Keratinocyte (primary cell): ENCODE measurements at regions not wholly inside any gene's neighbourhood (a gene's known extent, or its start where the extent isn't known, plus 50 kb on each side); places are given as distances from the start of the nearest gene placed in this dataset.

Experiments
- DNase-seq: peaks from one replicate; pipeline ENCODE4 v3.0.0-alpha.2; 2011; ENCODE audit warnings: low read depth, missing footprints, low spot score
- FAIRE-seq: peaks from 2 replicates; lab custom pipeline; 2011; peaks lifted over from hg19 to GRCh38; lab: Jason Lieb, UNC
- H2AFZ ChIP-seq: 2 replicates; pipeline ENCODE4 v1.6.0; 2012; ENCODE audit warnings: low read length, control low read depth, inconsistent platforms; ENCODE audit not compliant: control insufficient read depth
- H3K27ac ChIP-seq: 2 replicates; pipeline ENCODE4 v1.5.1; 2011; ENCODE audit warnings: low read length; ENCODE audit not compliant: control insufficient read depth, insufficient read depth
- H3K27me3 ChIP-seq: 3 replicates; pipeline ENCODE4 v1.6.0; 2011; ENCODE audit warnings: low read length; ENCODE audit not compliant: control insufficient read depth, insufficient read depth; ENCODE audit errors: extremely low read depth
- H3K36me3 ChIP-seq, 2 experiments: 2 replicates in 1 of 2; 3 replicates in 1 of 2; pipeline ENCODE4 v1.5.1; 2011; ENCODE audit warnings: low read length in 2 of 2, mild to moderate bottlenecking in 1 of 2; ENCODE audit not compliant: control insufficient read depth in 2 of 2, insufficient read depth in 2 of 2; ENCODE audit errors: extremely low read depth in 1 of 2
- H3K4me1 ChIP-seq: 3 replicates; pipeline ENCODE4 v1.5.1; 2011; ENCODE audit warnings: low read length; ENCODE audit not compliant: control insufficient read depth, insufficient read depth; ENCODE audit errors: extremely low read depth
- H3K4me2 ChIP-seq: 3 replicates; pipeline ENCODE4 v1.6.0; 2011; ENCODE audit warnings: low read depth, low read length; ENCODE audit not compliant: control insufficient read depth, insufficient read depth; ENCODE audit errors: extremely low read depth
- H3K4me3 ChIP-seq, 3 experiments: fragments of 200-600 bp in 1 of 3; sonication (generic) in 1 of 3; 2 replicates in 2 of 3; 3 replicates in 1 of 3; pipeline ENCODE4 v1.5.1; 2011 to 2016; ENCODE audit warnings: low read length in 3 of 3, mild to moderate bottlenecking in 3 of 3, control low read depth in 2 of 3, inconsistent platforms in 1 of 3, low read depth in 1 of 3, mixed read lengths in 1 of 3, mixed run types in 1 of 3, moderate library complexity in 1 of 3; ENCODE audit not compliant: control insufficient read depth in 2 of 3, insufficient read depth in 2 of 3; ENCODE audit errors: extremely low read depth in 1 of 3
- H3K79me2 ChIP-seq: 2 replicates; pipeline ENCODE4 v1.6.0; 2012; ENCODE audit warnings: low read length; ENCODE audit not compliant: control insufficient read depth, insufficient read depth
- H3K9ac ChIP-seq: 3 replicates; pipeline ENCODE4 v1.6.0; 2011; ENCODE audit warnings: low read length; ENCODE audit not compliant: control insufficient read depth, insufficient read depth; ENCODE audit errors: extremely low read depth
- H3K9me1 ChIP-seq: 3 replicates; pipeline ENCODE4 v1.6.0; 2011; ENCODE audit warnings: low read length; ENCODE audit not compliant: control insufficient read depth, insufficient read depth; ENCODE audit errors: extremely low read depth
- H3K9me3 ChIP-seq: 2 replicates; pipeline ENCODE4 v1.5.1; 2012; ENCODE audit warnings: low read depth, low read length; ENCODE audit not compliant: control insufficient read depth
- H4K20me1 ChIP-seq: 3 replicates; pipeline ENCODE4 v1.6.0; 2011; ENCODE audit warnings: low read length; ENCODE audit not compliant: control insufficient read depth, insufficient read depth; ENCODE audit errors: extremely low read depth
- CTCF ChIP-seq, 3 experiments: IDR thresholded peaks in 1 of 3; conservative IDR thresholded peaks in 1 of 3; optimal IDR thresholded peaks in 1 of 3; 2 replicates in 2 of 3; 3 replicates in 1 of 3; pipeline versions ENCODE3 to v1.5.1; 2011; ENCODE audit warnings: low read length in 3 of 3, mild to moderate bottlenecking in 3 of 3, moderate library complexity in 2 of 3, control low read depth in 1 of 3, inconsistent platforms in 1 of 3; ENCODE audit not compliant: insufficient read depth in 2 of 3; ENCODE audit errors: extremely low read depth in 1 of 3
- EZH2 ChIP-seq: IDR thresholded peaks from one replicate; pipeline ENCODE4 v1.6.1; 2012; ENCODE audit warnings: inconsistent platforms, mild to moderate bottlenecking, low read length, moderate library complexity
- dilution Hi-C: fragments of 300-500 bp; cut with MboI; formaldehyde crosslinking; loops from one replicate; pipeline ENCODE4 v1.7.0; 2020; ENCODE audit warnings: low sequenced_read_pairs; ENCODE audit not compliant: extremely low pct_ligation_motif_present

GRCh38 chr5:101068298-101068697 is 165.2 kb upstream of the ST8SIA4 start:
- dilution Hi-C loops, result no loop called here
- Histone ChIP-seq H3K9ac (no peak overlapping the region), H4K20me1 (no peaks in the 10 kb centered on the region), H3K27me3 (no peaks in the 10 kb centered on the region), H3K36me3 (no peaks in the 10 kb centered on the region), H3K9me3 (no peaks in the 10 kb centered on the region), H3K9me1 (no peaks in the 10 kb centered on the region), H3K79me2 (no peaks in the 10 kb centered on the region), H3K4me2 (no peak overlapping the region), H2AFZ (no peak overlapping the region), H3K27ac (no peak overlapping the region), H3K4me3 (no peak overlapping the region), H3K4me1 (no peaks in the 10 kb centered on the region)
- FAIRE-seq, result no peak
- TF ChIP-seq CTCF (optimal IDR thresholded peaks at IDR 0.05 in 1 of 3, IDR thresholded peaks at IDR 0.05 in 1 of 3, conservative IDR thresholded peaks at IDR 0.05 in 1 of 3; ENCODE audit: extremely low read depth in 1 of 3, insufficient read depth in 2 of 3, low read length in 3 of 3) (no peak), EZH2 (no peak)
- no peak for DNase-seq

- no peak overlapping the region for H3K9ac ChIP-seq
- FAIRE-seq, result no peak
- H4K20me1 ChIP-seq, result no peaks in the 10 kb centered on the region
- no peaks in the 10 kb centered on the region for H3K36me3 ChIP-seq
- dilution Hi-C loops, result no loop called here
- DNase-seq, result no peak
- no peak for TF ChIP-seq CTCF (optimal IDR thresholded peaks at IDR 0.05 in 1 of 3, IDR thresholded peaks at IDR 0.05 in 1 of 3, conservative IDR thresholded peaks at IDR 0.05 in 1 of 3; ENCODE audit: extremely low read depth in 1 of 3, insufficient read depth in 2 of 3, low read length in 3 of 3)
- no peak for TF ChIP-seq EZH2
- no peaks in the 10 kb centered on the region for H3K27me3 ChIP-seq
- no peak overlapping the region for H3K4me3 ChIP-seq
- H3K9me3 ChIP-seq, result no peaks in the 10 kb centered on the region
- no peak overlapping the region for H2AFZ ChIP-seq
- no peaks in the 10 kb centered on the region for H3K9me1 ChIP-seq
- no peak overlapping the region for H3K4me2 ChIP-seq
- no peaks in the 10 kb centered on the region for H3K4me1 ChIP-seq
- H3K27ac ChIP-seq, result no peak overlapping the region
- no peaks in the 10 kb centered on the region for H3K79me2 ChIP-seq
These were observed 164.3 kb upstream of the ST8SIA4 start for GRCh38 chr5:101067429-101067828.
